NCI-H69 (cell line): ENCODE measurements at regions not wholly inside any gene's neighbourhood (a gene's known extent, or its start where the extent isn't known, plus 50 kb on each side); places are given as distances from the start of the nearest gene placed in this dataset.
A peak's percentile ranks its signal among the peaks of the same experiment; 100 is the strongest.

Source experiments
- DNase-seq: peaks from one replicate; lab custom pipeline; 2025; lab: John Stamatoyannopoulos, UW

GRCh38 chr14:106872611-106873446, 1346.4 kb downstream of the TMEM121 start:
- peak; percentile 44 for DNase-seq

DNA sequence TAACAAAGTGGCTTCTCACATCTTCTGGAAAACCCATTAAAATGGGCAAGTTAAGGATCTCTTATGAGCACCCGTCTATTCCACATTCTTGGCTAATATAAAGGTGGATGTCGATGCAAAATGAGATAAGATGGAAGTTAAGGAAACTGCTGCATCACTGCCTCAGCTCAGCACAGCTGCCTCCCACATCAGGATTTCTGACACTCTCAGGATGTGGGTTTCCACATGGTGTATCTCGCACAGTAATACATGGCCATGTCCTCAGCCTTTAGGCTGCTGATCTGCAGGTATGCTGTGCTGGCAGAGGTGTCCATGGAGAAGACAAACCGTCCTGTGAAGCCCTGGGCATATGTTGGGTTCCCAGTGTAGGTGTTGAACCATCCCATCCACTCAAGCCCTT, 1348.0 kb downstream of the TMEM121 start:
- DNase-seq, result no peak

- no peak for DNase-seq
Measured at GRCh38 chr14:106875503-106875902, 1349.1 kb downstream of the TMEM121 start.

- DNase-seq, result no peak
Measured at GRCh38 chr14:106876711-106877110, 1350.3 kb downstream of the TMEM121 start.

GRCh38 chr14:106877517-106877916, 1351.1 kb downstream of the TMEM121 start:
- DNase-seq, result no peak

GRCh38 chr14:106879241-106879640, 1352.9 kb downstream of the TMEM121 start:
- peak; percentile 13 for DNase-seq

- DNase-seq, result peak; percentile 31
Measured at GRCh38 chr14:106883218-106883692, 1356.9 kb downstream of the TMEM121 start.
